ENCODE measurements at regions not wholly inside any gene's neighbourhood (a gene's known extent, or its start where the extent isn't known, plus 50 kb on each side); places are given as distances from the start of the nearest gene placed in this dataset.

- TF ChIP-seq POLR2AphosphoS5 (IDR thresholded peaks at IDR 0.05) (no peak), CTCF (IDR thresholded peaks at IDR 0.05) (no peak), POLR2A (IDR thresholded peaks at IDR 0.05) (no peak)
Measured at GRCh38 chr3:8305371-8305770, 196.3 kb upstream of the LMCD1 start.

All from upper lobe of left lung (tissue), 4 donors.